Thyroid gland (tissue), 4 donors: ENCODE measurements at regions not wholly inside any gene's neighbourhood (a gene's known extent, or its start where the extent isn't known, plus 50 kb on each side); places are given as distances from the start of the nearest gene placed in this dataset.

Experiments used
- DNase-seq, 2 donors: peaks; one replicate each; pipeline ENCODE4 v3.0.0-alpha.2; 2019
- H3K27ac ChIP-seq, 3 donors: fragments of 200-600 bp; sonication (generic); 1 replicate in 2 of 3; 2 replicates in 1 of 3; pipeline ENCODE4 v1.5.1; 2016 to 2019; ENCODE audit warnings: mild to moderate bottlenecking in 1 of 3, moderate library complexity in 1 of 3
- H3K27me3 ChIP-seq: fragments of 200-600 bp; sonication (generic); one replicate; pipeline ENCODE4 v1.5.1; 2019
- H3K36me3 ChIP-seq, 2 donors: fragments of 200-600 bp; sonication (generic); one replicate each; pipeline ENCODE4 v1.5.1; 2016 to 2019
- H3K4me1 ChIP-seq, 2 donors: fragments of 200-600 bp; sonication (generic); one replicate each; pipeline ENCODE4 v1.5.1; 2017 to 2019
- H3K4me3 ChIP-seq, 3 donors: fragments of 200-600 bp; sonication (generic); replicated peaks in 1 of 3; 1 replicate in 2 of 3; 2 replicates in 1 of 3; pipeline ENCODE4 v1.5.1; 2016; ENCODE audit warnings: mild to moderate bottlenecking in 1 of 3
- H3K9me3 ChIP-seq: fragments of 200-600 bp; sonication (generic); one replicate; pipeline ENCODE4 v1.5.1; 2017
- CTCF ChIP-seq, 6 experiments: fragments of 200-600 bp in 3 of 6; fragments of 450-650 bp in 3 of 6; sonication (generic) in 3 of 6; IDR thresholded peaks; one replicate each; pipeline ENCODE4 v1.5.1; 2016 to 2019; ENCODE audit warnings: antibody characterized with exemption in 6 of 6, mild to moderate bottlenecking in 2 of 6, inconsistent platforms in 1 of 6, moderate library complexity in 1 of 6
- POLR2A ChIP-seq, 2 donors: fragments of 450-650 bp; IDR thresholded peaks; one replicate each; pipeline ENCODE4 v1.6.1; 2017; ENCODE audit warnings: antibody characterized with exemption in 2 of 2, mild to moderate bottlenecking in 2 of 2, moderate library complexity in 1 of 2
- WGBS, 2 donors: methylation state at CpG; one replicate each; pipeline ENCODE4 v1.1.5; 2017; 5-methylcytosine and 5-hydroxymethylcytosine counted together
- intact Hi-C: fragments of 100-400 bp; cut with DNase I; formaldehyde crosslinking; loops from one replicate; pipeline ENCODE4 v1.15.1; 2023

DNA sequence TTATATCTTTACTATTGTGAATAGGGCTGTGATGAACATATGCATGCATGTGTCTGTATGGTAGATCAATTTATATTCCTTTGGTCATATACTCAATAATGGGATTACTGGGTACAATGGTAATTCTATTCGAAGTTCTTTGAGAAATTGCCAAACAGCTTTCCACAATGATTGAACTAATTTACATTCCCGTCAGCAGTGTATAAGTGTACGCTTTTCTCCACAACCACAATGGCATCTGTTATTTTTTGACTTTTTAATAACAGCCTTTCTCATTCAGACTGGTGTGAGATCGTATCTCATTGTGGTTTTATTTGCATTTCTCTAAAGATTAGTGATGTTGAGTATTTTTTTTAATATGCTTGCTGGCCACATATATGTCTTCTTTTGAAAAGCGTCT lies 439.4 kb upstream of the KLHL4 start:
- intact Hi-C loops, result no loop called here
- no peak for TF ChIP-seq POLR2A (IDR thresholded peaks at IDR 0.05)
- no peak for TF ChIP-seq CTCF (IDR thresholded peaks at IDR 0.05)
- WGBS, 2 donors, result 94 to 96% methylated on average over 5 of the region's 5 CpGs

DNA sequence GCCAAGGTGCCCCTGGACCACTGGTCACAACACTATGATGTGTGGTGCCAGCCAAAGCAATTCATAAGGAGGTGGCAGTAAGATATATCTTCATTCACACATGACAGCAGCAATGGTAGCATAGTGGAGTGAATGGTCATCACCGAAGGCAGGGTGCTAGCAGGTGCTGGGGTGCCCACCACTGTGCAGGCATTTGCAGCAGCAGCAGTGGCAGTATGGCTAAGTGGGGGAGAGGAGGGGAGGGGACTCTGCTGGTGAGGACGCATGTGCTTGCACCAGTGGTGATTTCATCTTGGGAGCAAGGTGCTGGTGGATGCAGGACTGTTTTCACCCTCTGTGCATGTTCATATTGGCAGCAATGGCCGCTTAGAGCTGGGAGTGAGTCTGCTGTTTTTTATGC lies 419.1 kb upstream of the KLHL4 start:
- 83 to 93% methylated on average over 3 of the region's 3 CpGs for WGBS, 2 donors
- no peak for TF ChIP-seq POLR2A (IDR thresholded peaks at IDR 0.05)
- TF ChIP-seq CTCF (IDR thresholded peaks at IDR 0.05), result no peak
- Histone ChIP-seq H3K4me3 (no peak overlapping the region), H3K4me1 (no peaks in the 10 kb centered on the region), H3K27me3 (no peaks in the 10 kb centered on the region), H3K9me3 (no peaks in the 10 kb centered on the region), H3K27ac (no peak overlapping the region), H3K36me3 (no peaks in the 10 kb centered on the region)
- no peak for DNase-seq
- intact Hi-C loops, result no loop called here

More for the DNA sequence above, 439.4 kb upstream of the KLHL4 start:
- no peaks in the 10 kb centered on the region for H3K27me3 ChIP-seq
- H3K9me3 ChIP-seq, result no peaks in the 10 kb centered on the region
- H3K36me3 ChIP-seq, result no peaks in the 10 kb centered on the region
- H3K4me1 ChIP-seq, result no peaks in the 10 kb centered on the region
- H3K4me3 ChIP-seq, result no peak overlapping the region
- no peak overlapping the region for H3K27ac ChIP-seq
- DNase-seq, result no peak

DNA sequence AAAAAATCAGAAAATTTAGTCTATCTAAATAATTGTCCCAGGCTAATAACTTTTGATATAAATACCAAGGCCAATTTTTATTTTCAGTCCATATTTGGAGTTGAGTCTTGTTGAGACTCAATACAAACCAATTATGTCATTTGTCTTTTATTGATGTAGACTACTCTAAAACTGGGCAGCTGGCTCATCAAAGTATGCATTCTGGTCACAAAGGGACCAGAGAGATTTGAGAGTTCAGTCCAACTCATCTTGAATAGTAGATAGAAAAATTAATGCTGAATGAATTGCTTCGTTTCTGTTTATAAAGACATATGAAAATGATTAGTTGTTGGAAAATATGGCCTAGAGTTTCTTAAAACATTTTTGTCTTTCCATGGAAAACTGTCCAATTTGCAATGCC lies 412.5 kb upstream of the KLHL4 start:
- Histone ChIP-seq H3K36me3 (no peaks in the 10 kb centered on the region), H3K4me1 (no peaks in the 10 kb centered on the region), H3K27me3 (no peaks in the 10 kb centered on the region), H3K4me3 (no peak overlapping the region), H3K27ac (no peak overlapping the region), H3K9me3 (no peaks in the 10 kb centered on the region)
- DNase-seq, result no peak
- 67 to 69% methylated on average over 1 of the region's 1 CpG for WGBS, 2 donors
- TF ChIP-seq CTCF (IDR thresholded peaks at IDR 0.05) (no peak), POLR2A (IDR thresholded peaks at IDR 0.05) (no peak)
- intact Hi-C loops, result no loop called here

DNA sequence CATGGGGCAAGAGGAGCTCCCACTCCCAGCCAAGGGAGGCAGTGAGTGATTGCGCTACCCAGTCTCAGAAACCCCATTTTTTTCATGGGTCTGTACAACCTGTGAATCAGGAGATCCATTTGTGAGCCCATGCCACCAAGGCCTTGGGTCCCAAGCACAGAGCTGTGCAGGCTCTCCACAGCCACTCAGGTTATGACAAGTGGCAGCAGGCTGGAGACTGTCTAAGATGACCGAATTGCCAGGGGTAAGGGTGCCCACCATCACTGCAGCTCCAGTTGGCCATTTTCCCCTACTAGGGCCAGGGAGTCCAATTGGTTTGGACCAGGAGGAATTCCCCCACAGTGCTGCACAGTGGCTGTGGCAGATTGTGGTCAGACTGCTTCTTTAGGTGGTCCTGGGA lies 407.5 kb upstream of the KLHL4 start:
- intact Hi-C loops, result no loop called here
- WGBS, 2 donors, result 100% methylated on average over 1 to 2 of the region's 2 CpGs
- DNase-seq, result no peak
- Histone ChIP-seq H3K27ac (no peak overlapping the region), H3K36me3 (no peaks in the 10 kb centered on the region), H3K9me3 (no peaks in the 10 kb centered on the region), H3K4me3 (no peak overlapping the region), H3K27me3 (no peaks in the 10 kb centered on the region), H3K4me1 (no peaks in the 10 kb centered on the region)
- TF ChIP-seq POLR2A (IDR thresholded peaks at IDR 0.05) (no peak), CTCF (IDR thresholded peaks at IDR 0.05) (no peak)

- no peaks in the 10 kb centered on the region for H3K9me3 ChIP-seq
- no peak overlapping the region for H3K27ac ChIP-seq
- H3K36me3 ChIP-seq, result no peaks in the 10 kb centered on the region
- no peak for TF ChIP-seq POLR2A (IDR thresholded peaks at IDR 0.05)
- TF ChIP-seq CTCF (IDR thresholded peaks at IDR 0.05), result no peak
- H3K4me1 ChIP-seq, result no peaks in the 10 kb centered on the region
- DNase-seq, result no peak
- H3K27me3 ChIP-seq, result no peaks in the 10 kb centered on the region
- no peak overlapping the region for H3K4me3 ChIP-seq
- 86 to 92% methylated on average over 9 to 18 of the region's 18 CpGs for WGBS, 2 donors
- intact Hi-C loops, result no loop called here
Measured at GRCh38 chrX:87140800-87141483, 376.7 kb upstream of the KLHL4 start.
